ENCODE measurements at regions not wholly inside any gene's neighbourhood (a gene's known extent, or its start where the extent isn't known, plus 50 kb on each side); places are given as distances from the start of the nearest gene placed in this dataset.

- TF ChIP-seq CTCF (IDR thresholded peaks at IDR 0.05; ENCODE audit: low read depth, low read length): no peak
- no peak for TF ChIP-seq POLR2A (IDR thresholded peaks at IDR 0.05; ENCODE audit: extremely low read depth, insufficient read length)
- no peak for TF ChIP-seq MAX (IDR thresholded peaks at IDR 0.05; ENCODE audit: low read depth, low read length)
- no peak for TF ChIP-seq MYC (IDR thresholded peaks at IDR 0.05; ENCODE audit: low read depth, low read length)
Measured at GRCh38 chr1:105210747-105211146, 1461.0 kb downstream of the AMY1C start.
